Naive thymus-derived CD4-positive, alpha-beta T cell (primary cell): ENCODE measurements at regions not wholly inside any gene's neighbourhood (a gene's known extent, or its start where the extent isn't known, plus 50 kb on each side); places are given as distances from the start of the nearest gene placed in this dataset.

Source experiments
- ATAC-seq: fragments of 150-1000 bp; cut with Tn5 transposase; 2 replicates; pipeline ENCODE4 v1.10.0; 2021; ENCODE audit warnings: mild to moderate bottlenecking, moderate library complexity
- CTCF ChIA-PET: fragments of 350-600 bp; sonication (Branson Sonifier 250); formaldehyde crosslinking; loops from one replicate; lab custom pipeline; 2021; ENCODE audit warnings: antibody characterized with exemption; lab: Charles Lee
- POLR2A ChIA-PET: fragments of 350-600 bp; sonication (Branson Sonifier 250); formaldehyde crosslinking; loops from one replicate; lab custom pipeline; 2021; ENCODE audit warnings: antibody characterized with exemption, inconsistent platforms; lab: Charles Lee
- DNase-seq, 9 donors: peaks; one replicate each; pipeline versions ENCODE4 v3.0.0 to v3.0.0-alpha.2; 2020 to 2022; ENCODE audit warnings: mixed read lengths in 1 of 9
- H3K27ac ChIP-seq: one replicate; pipeline ENCODE4 v1.7.0; 2013; ENCODE audit warnings: mild to moderate bottlenecking, low read depth, low read length, moderate library complexity
- H3K27me3 ChIP-seq, 2 donors: one replicate each; pipeline ENCODE4 v1.7.0; 2013; ENCODE audit warnings: low read length in 2 of 2, mild to moderate bottlenecking in 2 of 2, moderate library complexity in 2 of 2; ENCODE audit not compliant: control insufficient read depth in 2 of 2, insufficient read depth in 2 of 2
- H3K36me3 ChIP-seq, 3 experiments: 1 replicate in 2 of 3; 2 replicates in 1 of 3; pipeline ENCODE4 v1.7.0; 2013; ENCODE audit warnings: low read length in 3 of 3, mild to moderate bottlenecking in 3 of 3, moderate library complexity in 1 of 3; ENCODE audit not compliant: insufficient read depth in 3 of 3, control insufficient read depth in 2 of 3
- H3K4me1 ChIP-seq, 2 donors: one replicate each; pipeline ENCODE4 v1.7.0; 2013; ENCODE audit warnings: low read length in 2 of 2, mild to moderate bottlenecking in 2 of 2, moderate library complexity in 1 of 2; ENCODE audit not compliant: control insufficient read depth in 2 of 2, insufficient read depth in 2 of 2
- H3K4me3 ChIP-seq: 2 replicates; pipeline ENCODE4 v1.7.0; 2013; ENCODE audit warnings: mild to moderate bottlenecking, low read length
- H3K9me3 ChIP-seq, 3 experiments: 1 replicate in 2 of 3; 2 replicates in 1 of 3; pipeline ENCODE4 v1.7.0; 2013; ENCODE audit warnings: low read length in 3 of 3; ENCODE audit not compliant: control insufficient read depth in 2 of 3
- H3K27ac Mint-ChIP-seq, 9 donors: one replicate each; pipeline ENCODE4 v1.8.0; 2020 to 2022; ENCODE audit warnings: mixed read lengths in 9 of 9, mild to moderate bottlenecking in 8 of 9, moderate library complexity in 5 of 9, inconsistent platforms in 2 of 9
- H3K27me3 Mint-ChIP-seq, 5 donors: one replicate each; pipeline ENCODE4 v1.8.0; 2021 to 2022; ENCODE audit warnings: mixed read lengths in 5 of 5, mild to moderate bottlenecking in 1 of 5
- H3K36me3 Mint-ChIP-seq, 5 donors: one replicate each; pipeline ENCODE4 v1.8.0; 2020 to 2022; ENCODE audit warnings: mixed read lengths in 5 of 5, mild to moderate bottlenecking in 3 of 5, inconsistent platforms in 1 of 5
- H3K4me1 Mint-ChIP-seq, 7 donors: one replicate each; pipeline ENCODE4 v1.8.0; 2020 to 2022; ENCODE audit warnings: mixed read lengths in 7 of 7, mild to moderate bottlenecking in 3 of 7, inconsistent platforms in 1 of 7
- H3K4me3 Mint-ChIP-seq, 10 donors: one replicate each; pipeline ENCODE4 v1.8.0; 2020 to 2022; ENCODE audit warnings: mild to moderate bottlenecking in 10 of 10, mixed read lengths in 10 of 10, moderate library complexity in 6 of 10, inconsistent platforms in 2 of 10
- H3K9me3 Mint-ChIP-seq, 11 donors: one replicate each; pipeline ENCODE4 v1.8.0; 2020 to 2022; ENCODE audit warnings: mixed read lengths in 11 of 11, mild to moderate bottlenecking in 4 of 11, inconsistent platforms in 1 of 11, moderate library complexity in 1 of 11
- intact Hi-C, 2 donors: fragments of 100-400 bp; cut with micrococcal nuclease; formaldehyde crosslinking; loops; one replicate each; pipeline ENCODE4 v1.15.1; 2023

- H3K4me3 ChIP-seq: no peak overlapping the region
- Mint-ChIP-seq H3K4me3 (no peak overlapping the region), H3K36me3 (no peaks in the 10 kb centered on the region), H3K27me3 (no peaks in the 10 kb centered on the region), H3K9me3 (peaks cover 1 to 26% (median 6%) of the 10 kb centered on the region in 11 donors), H3K4me1 (no peaks in the 10 kb centered on the region), H3K27ac (no peak overlapping the region)
- no peak for DNase-seq
- ChIA-PET POLR2A (no interaction called here), CTCF (no interaction called here)
- H3K36me3 ChIP-seq: no peaks in the 10 kb centered on the region
- no peak overlapping the region for H3K27ac ChIP-seq
- no peak for ATAC-seq
- no peaks in the 10 kb centered on the region for H3K4me1 ChIP-seq
- H3K27me3 ChIP-seq: no peaks in the 10 kb centered on the region
- intact Hi-C loops: no loop called here
- H3K9me3 ChIP-seq: peaks cover 0 to 5% (median 0%) of the 10 kb centered on the region in 3 experiments
These were observed 610.0 kb downstream of the TAF11L14 start for GRCh38 chr5:18244309-18244708.

GRCh38 chr5:18252559-18252958, 618.3 kb downstream of the TAF11L14 start:
- Mint-ChIP-seq H3K27me3 (peaks cover 0 to 4% (median 0%) of the 10 kb centered on the region in 5 donors), H3K27ac (no peak overlapping the region), H3K4me3 (no peak overlapping the region), H3K36me3 (peaks cover 0 to 9% (median 0%) of the 10 kb centered on the region in 5 donors), H3K4me1 (no peaks in the 10 kb centered on the region), H3K9me3 (peaks cover 5 to 45% (median 26%) of the 10 kb centered on the region in 11 donors)
- no peak for DNase-seq
- H3K9me3 ChIP-seq: no peaks in the 10 kb centered on the region
- ChIA-PET POLR2A (no interaction called here), CTCF (no interaction called here)
- H3K36me3 ChIP-seq: no peaks in the 10 kb centered on the region
- intact Hi-C loops: no loop called here
- ATAC-seq: no peak
- H3K27me3 ChIP-seq: no peaks in the 10 kb centered on the region
- H3K4me3 ChIP-seq: no peak overlapping the region
- no peaks in the 10 kb centered on the region for H3K4me1 ChIP-seq
- no peak overlapping the region for H3K27ac ChIP-seq

- CTCF ChIA-PET: no interaction called here
- H3K4me3 Mint-ChIP-seq: no peak overlapping the region
- Histone ChIP-seq H3K4me1 (no peaks in the 10 kb centered on the region), H3K27me3 (no peaks in the 10 kb centered on the region), H3K36me3 (no peaks in the 10 kb centered on the region), H3K9me3 (no peaks in the 10 kb centered on the region), H3K27ac (no peak overlapping the region), H3K4me3 (no peak overlapping the region)
- ATAC-seq (no peak), DNase-seq (no peak)
- intact Hi-C loops: no loop called here
- peaks cover under 1 to 10% (median 5%) of the 10 kb centered on the region in 11 donors for H3K9me3 Mint-ChIP-seq
- H3K27ac Mint-ChIP-seq: no peak overlapping the region
- H3K4me1 Mint-ChIP-seq: no peaks in the 10 kb centered on the region
- no peaks in the 10 kb centered on the region for H3K36me3 Mint-ChIP-seq
- no peaks in the 10 kb centered on the region for H3K27me3 Mint-ChIP-seq
- POLR2A ChIA-PET: no interaction called here
These were observed 630.0 kb downstream of the TAF11L14 start for GRCh38 chr5:18264126-18264882.

GRCh38 chr5:18270635-18271338, 636.5 kb downstream of the TAF11L14 start:
- no peak overlapping the region for H3K27ac Mint-ChIP-seq
- CTCF ChIA-PET: no interaction called here
- no peaks in the 10 kb centered on the region for H3K36me3 ChIP-seq

GRCh38 chr5:18276939-18277338, 642.7 kb downstream of the TAF11L14 start:
- Histone ChIP-seq H3K27me3 (no peaks in the 10 kb centered on the region), H3K9me3 (no peaks in the 10 kb centered on the region), H3K4me1 (no peaks in the 10 kb centered on the region), H3K36me3 (no peaks in the 10 kb centered on the region), H3K27ac (no peak overlapping the region), H3K4me3 (no peak overlapping the region)
- CTCF ChIA-PET: no interaction called here
- Mint-ChIP-seq H3K4me1 (no peaks in the 10 kb centered on the region), H3K27ac (no peak overlapping the region), H3K36me3 (no peaks in the 10 kb centered on the region), H3K4me3 (no peak overlapping the region), H3K27me3 (no peaks in the 10 kb centered on the region), H3K9me3 (peaks cover 0 to 12% (median 4%) of the 10 kb centered on the region in 11 donors)
- intact Hi-C loops: no loop called here
- DNase-seq: no peak
- POLR2A ChIA-PET: no interaction called here
- ATAC-seq: no peak

More at GRCh38 chr5:18270635-18271338, 636.5 kb downstream of the TAF11L14 start:
- POLR2A ChIA-PET: no interaction called here
- H3K27me3 ChIP-seq: no peaks in the 10 kb centered on the region
- peaks cover 0 to 3% (median 0%) of the 10 kb centered on the region in 3 experiments for H3K9me3 ChIP-seq
- no peak overlapping the region for H3K4me3 ChIP-seq
- H3K27ac ChIP-seq: no peak overlapping the region
- H3K36me3 Mint-ChIP-seq: peaks cover 0 to 7% (median 0%) of the 10 kb centered on the region in 5 donors
- peaks cover 3 to 26% (median 10%) of the 10 kb centered on the region in 11 donors for H3K9me3 Mint-ChIP-seq
- H3K4me3 Mint-ChIP-seq: no peak overlapping the region
- DNase-seq (no peak), ATAC-seq (no peak)
- H3K27me3 Mint-ChIP-seq: no peaks in the 10 kb centered on the region
- no peaks in the 10 kb centered on the region for H3K4me1 Mint-ChIP-seq
- no peaks in the 10 kb centered on the region for H3K4me1 ChIP-seq
- intact Hi-C loops: no loop called here

- ATAC-seq (no peak), DNase-seq (no peak)
- CTCF ChIA-PET: no interaction called here
- intact Hi-C loops: no loop called here
- Histone ChIP-seq H3K9me3 (no peaks in the 10 kb centered on the region), H3K4me3 (no peak overlapping the region), H3K36me3 (no peaks in the 10 kb centered on the region), H3K27me3 (no peaks in the 10 kb centered on the region), H3K27ac (no peak overlapping the region), H3K4me1 (no peaks in the 10 kb centered on the region)
- no peaks in the 10 kb centered on the region for H3K27me3 Mint-ChIP-seq
- no peak overlapping the region for H3K4me3 Mint-ChIP-seq
- H3K9me3 Mint-ChIP-seq: peaks cover 0 to 11% (median 2%) of the 10 kb centered on the region in 11 donors
- H3K36me3 Mint-ChIP-seq: no peaks in the 10 kb centered on the region
- no peak overlapping the region for H3K27ac Mint-ChIP-seq
- no peaks in the 10 kb centered on the region for H3K4me1 Mint-ChIP-seq
- POLR2A ChIA-PET: no interaction called here
These were observed 647.8 kb downstream of the TAF11L14 start for GRCh38 chr5:18281947-18282581.
